Stimulated activated CD8-positive, alpha-beta memory T cell treated with anti-CD3 and anti-CD28 coated beads, Interleukin-7, amount 100 ng/mL, for 4 hours (primary cell): ENCODE measurements at regions not wholly inside any gene's neighbourhood (a gene's known extent, or its start where the extent isn't known, plus 50 kb on each side); places are given as distances from the start of the nearest gene placed in this dataset.
"Not testable (repeated sequence)": the region's sequence is repeated elsewhere in the genome, so short reads cannot be mapped to it uniquely, and the experiment has no call there.

ENCODE experiments used
- DNase-seq, 2 donors: peaks; one replicate each; pipeline ENCODE4 v3.0.0-alpha.2; 2020; ENCODE audit warnings: low read depth in 2 of 2

- DNase-seq, result no peak
Observed at GRCh38 chrX:148080593-148080992, 99.5 kb downstream of the FMR1NB start.

GRCh38 chrX:148084611-148085010 is 103.5 kb downstream of the FMR1NB start:
- DNase-seq, result no peak

GRCh38 chrX:148120151-148120550 is 139.0 kb downstream of the FMR1NB start:
- no peak for DNase-seq

- no peak for DNase-seq
Observed at GRCh38 chrX:148120999-148121623, 140.0 kb downstream of the FMR1NB start.

- DNase-seq, result not testable (repeated sequence)
Observed at GRCh38 chrX:148128872-148129505, 147.9 kb downstream of the FMR1NB start.

- DNase-seq, result no peak
Observed at GRCh38 chrX:148133105-148133725, 152.1 kb downstream of the FMR1NB start.

- no peak for DNase-seq
Observed at GRCh38 chrX:148134578-148134977, 153.4 kb downstream of the FMR1NB start.

GRCh38 chrX:148135738-148136137 is 154.6 kb downstream of the FMR1NB start:
- DNase-seq, result no peak

- DNase-seq, result no peak
Observed at GRCh38 chrX:148146121-148146520, 165.0 kb downstream of the FMR1NB start.

GRCh38 chrX:148156986-148157385 is 175.8 kb downstream of the FMR1NB start:
- DNase-seq, result no peak

GRCh38 chrX:148159796-148160195 is 178.7 kb downstream of the FMR1NB start:
- no peak for DNase-seq

GRCh38 chrX:148161701-148162100 is 180.6 kb downstream of the FMR1NB start:
- DNase-seq, result no peak

GRCh38 chrX:148185631-148186030 is 204.5 kb downstream of the FMR1NB start:
- DNase-seq, result no peak

GRCh38 chrX:148192547-148192946 is 211.4 kb downstream of the FMR1NB start:
- no peak for DNase-seq

- no peak for DNase-seq
Observed at GRCh38 chrX:148193759-148194158, 212.6 kb downstream of the FMR1NB start.

GRCh38 chrX:148203531-148203930 is 222.4 kb downstream of the FMR1NB start:
- DNase-seq, result no peak

- DNase-seq, result no peak
Observed at GRCh38 chrX:148204195-148204594, 223.1 kb downstream of the FMR1NB start.

- no peak for DNase-seq
Observed at GRCh38 chrX:148214786-148215185, 233.6 kb downstream of the FMR1NB start.

- no peak for DNase-seq
Observed at GRCh38 chrX:148215726-148216125, 234.6 kb downstream of the FMR1NB start.

GRCh38 chrX:148223361-148223760 is 242.2 kb downstream of the FMR1NB start:
- no peak for DNase-seq

- DNase-seq, result no peak
Observed at GRCh38 chrX:148228521-148228920, 247.4 kb downstream of the FMR1NB start.

- no peak for DNase-seq
Observed at GRCh38 chrX:148229801-148230303, 248.7 kb downstream of the FMR1NB start.

GRCh38 chrX:148259990-148260389 is 240.4 kb upstream of the AFF2 start:
- no peak for DNase-seq
